IPS-15b (cell line): ENCODE measurements at regions not wholly inside any gene's neighbourhood (a gene's known extent, or its start where the extent isn't known, plus 50 kb on each side); places are given as distances from the start of the nearest gene placed in this dataset.

Experiments
- H3K27me3 ChIP-seq: one replicate; pipeline ENCODE4 v1.6.1; 2013; ENCODE audit warnings: low read length; ENCODE audit not compliant: control insufficient read depth, insufficient read depth
- H3K36me3 ChIP-seq: one replicate; pipeline ENCODE4 v1.6.1; 2013; ENCODE audit warnings: low read length; ENCODE audit not compliant: control insufficient read depth, insufficient read depth
- H3K4me1 ChIP-seq: one replicate; pipeline ENCODE4 v1.6.1; 2013; ENCODE audit warnings: mild to moderate bottlenecking, low read length; ENCODE audit not compliant: control insufficient read depth, insufficient read depth
- H3K4me3 ChIP-seq: one replicate; pipeline ENCODE4 v1.5.1; 2013; ENCODE audit warnings: low read depth, low read length
- H3K9ac ChIP-seq: one replicate; pipeline ENCODE4 v1.6.1; 2013; ENCODE audit warnings: low read depth, mild to moderate bottlenecking, low read length
- H3K9me3 ChIP-seq: one replicate; pipeline ENCODE4 v1.6.1; 2013; ENCODE audit warnings: mild to moderate bottlenecking, low read length; ENCODE audit not compliant: control insufficient read depth, insufficient read depth

DNA sequence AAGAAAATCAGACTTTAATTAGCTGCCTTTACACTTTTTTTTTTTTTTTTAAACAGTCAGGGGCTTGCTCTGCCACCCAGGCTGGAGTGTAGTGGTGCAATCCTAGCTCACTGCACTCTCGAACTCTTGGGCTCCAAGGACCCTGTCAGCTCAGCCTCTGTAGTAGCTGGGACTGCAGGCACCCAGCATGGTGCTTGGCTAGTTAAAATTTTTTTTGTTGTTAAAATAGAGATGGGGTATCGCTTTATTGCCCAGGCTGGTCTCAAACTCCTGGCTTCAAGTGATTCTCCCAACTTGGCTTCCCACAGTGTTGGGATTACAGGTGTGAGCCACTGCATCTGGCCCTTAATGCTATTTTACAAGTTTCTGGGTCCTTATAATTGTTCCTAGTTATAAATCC is 359.1 kb downstream of the SPRY1 start:
- H3K27me3 ChIP-seq = no peaks in the 10 kb centered on the region
- no peaks in the 10 kb centered on the region for H3K4me1 ChIP-seq
- no peak overlapping the region for H3K4me3 ChIP-seq

DNA sequence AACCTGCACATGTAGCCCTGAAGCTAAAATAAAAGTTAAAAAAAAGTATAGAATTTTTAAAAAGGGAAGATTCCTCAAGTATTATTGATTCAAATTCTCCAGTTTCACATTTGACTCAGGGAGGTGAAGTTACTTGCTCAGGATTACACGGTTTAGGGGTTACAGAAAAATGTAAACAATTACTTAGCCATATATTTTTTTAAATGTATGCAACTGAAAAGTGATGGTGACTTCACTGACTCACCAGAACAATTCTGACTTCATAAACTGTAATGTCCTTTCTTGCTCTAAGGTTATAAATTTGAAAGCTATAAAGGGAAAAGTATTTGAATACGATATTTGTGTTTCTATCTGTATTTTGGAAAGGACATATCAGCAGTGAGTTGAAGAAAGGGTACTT is 371.2 kb downstream of the SPRY1 start:
- no peaks in the 10 kb centered on the region for H3K27me3 ChIP-seq
- H3K4me3 ChIP-seq = no peak overlapping the region
- no peak overlapping the region for H3K9ac ChIP-seq
- no peaks in the 10 kb centered on the region for H3K9me3 ChIP-seq
- H3K36me3 ChIP-seq = no peaks in the 10 kb centered on the region
- H3K4me1 ChIP-seq = no peaks in the 10 kb centered on the region

More for the DNA sequence above, 359.1 kb downstream of the SPRY1 start:
- Histone ChIP-seq H3K36me3 (no peaks in the 10 kb centered on the region), H3K9ac (no peak overlapping the region), H3K9me3 (no peaks in the 10 kb centered on the region)

DNA sequence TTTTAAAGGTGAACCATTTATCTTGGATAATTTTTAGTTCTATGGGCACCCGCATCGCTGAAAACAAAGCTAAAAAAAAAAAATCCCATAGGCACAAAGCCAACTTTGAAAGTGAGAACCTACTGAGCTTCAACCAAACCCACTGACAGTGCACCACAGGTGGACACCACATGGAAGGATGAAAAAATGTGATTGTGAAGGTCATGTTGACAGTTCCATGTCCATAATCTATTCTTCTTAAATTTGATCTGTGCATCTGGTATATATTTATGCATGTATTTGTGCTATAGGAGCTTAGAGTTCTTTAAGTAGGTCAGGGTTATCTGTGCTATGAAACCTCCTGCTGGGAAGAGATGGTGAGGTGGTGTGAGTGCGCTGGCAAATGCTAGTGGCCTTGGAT is 374.3 kb downstream of the SPRY1 start:
- Histone ChIP-seq H3K4me1 (no peaks in the 10 kb centered on the region), H3K9me3 (no peaks in the 10 kb centered on the region), H3K9ac (no peak overlapping the region)

DNA sequence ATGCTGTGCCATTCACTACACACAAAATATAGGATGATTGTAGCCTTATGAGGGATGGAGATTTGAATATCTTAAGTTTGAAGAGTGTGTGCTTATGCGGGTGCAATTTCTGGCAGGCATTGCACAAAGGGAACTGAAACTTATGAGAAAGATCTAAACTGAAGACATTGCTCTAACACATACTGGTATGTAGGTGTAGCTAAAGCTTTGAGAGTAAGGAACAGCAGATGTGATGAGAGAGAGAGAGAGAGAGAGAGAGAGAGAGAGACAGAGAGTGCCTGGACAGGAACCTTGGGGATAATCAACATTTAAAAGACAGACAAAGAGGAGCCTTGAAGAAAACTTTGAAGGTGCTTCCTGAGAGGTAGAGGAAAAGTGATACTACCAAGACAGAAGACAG is 379.7 kb downstream of the SPRY1 start:
- H3K4me1 ChIP-seq = no peaks in the 10 kb centered on the region
- no peak overlapping the region for H3K9ac ChIP-seq
- H3K4me3 ChIP-seq = no peak overlapping the region

More for the DNA sequence above, 374.3 kb downstream of the SPRY1 start:
- no peak overlapping the region for H3K4me3 ChIP-seq
- no peaks in the 10 kb centered on the region for H3K36me3 ChIP-seq
- no peaks in the 10 kb centered on the region for H3K27me3 ChIP-seq

DNA sequence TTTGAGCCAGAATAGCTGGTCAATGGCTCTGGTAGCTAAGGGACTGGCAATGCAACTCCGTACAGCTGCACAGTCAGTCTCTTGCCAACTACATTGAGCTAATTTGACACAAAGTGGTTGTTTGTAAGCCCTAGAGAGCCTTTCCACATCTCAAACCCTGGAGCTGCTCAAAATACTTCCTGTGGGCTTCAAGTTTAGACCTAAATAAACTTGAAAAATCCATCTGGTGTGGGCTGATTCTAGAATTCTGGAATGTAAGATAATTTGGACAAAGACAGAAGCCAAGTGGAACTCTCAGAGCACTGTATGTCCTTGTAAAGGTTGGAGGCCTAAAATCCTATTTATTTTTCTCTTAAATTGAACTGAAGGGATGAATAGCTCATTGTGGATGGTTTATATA is 380.8 kb downstream of the SPRY1 start:
- Histone ChIP-seq H3K9ac (no peak overlapping the region), H3K9me3 (no peaks in the 10 kb centered on the region), H3K4me1 (no peaks in the 10 kb centered on the region), H3K4me3 (no peak overlapping the region), H3K27me3 (no peaks in the 10 kb centered on the region), H3K36me3 (no peaks in the 10 kb centered on the region)

More for the DNA sequence above, 379.7 kb downstream of the SPRY1 start:
- Histone ChIP-seq H3K27me3 (no peaks in the 10 kb centered on the region), H3K36me3 (no peaks in the 10 kb centered on the region), H3K9me3 (no peaks in the 10 kb centered on the region)

DNA sequence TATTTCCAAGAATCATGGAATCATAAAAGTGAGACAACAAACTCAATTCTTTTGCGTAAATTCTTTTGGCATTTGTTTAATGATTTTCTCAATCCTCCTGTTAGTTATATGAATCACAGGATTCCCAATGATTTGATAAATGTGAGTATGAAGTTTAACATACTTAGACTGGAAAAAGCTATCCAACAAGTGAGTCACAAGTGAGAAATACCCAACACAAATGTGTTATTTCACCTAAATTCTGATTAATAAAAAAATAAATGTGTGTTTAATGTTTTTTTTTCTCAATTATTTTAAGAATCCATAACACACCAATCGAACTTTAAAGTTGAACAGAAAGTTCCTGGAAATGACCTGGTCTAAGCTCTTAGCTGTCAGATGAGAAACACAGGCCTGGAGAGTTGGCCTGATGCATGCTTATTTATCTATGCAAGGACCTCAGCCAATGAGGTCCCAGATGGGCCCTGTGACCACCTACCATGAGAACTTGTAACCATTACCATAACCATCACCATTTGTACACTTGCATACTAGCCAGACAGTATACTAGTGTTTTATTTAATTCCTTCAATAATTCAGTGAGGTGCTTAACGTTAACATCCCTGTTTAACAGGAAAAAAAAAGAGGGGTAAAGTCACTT is 386.7 kb downstream of the SPRY1 start:
- H3K9ac ChIP-seq = no peak overlapping the region
- H3K27me3 ChIP-seq = no peaks in the 10 kb centered on the region

DNA sequence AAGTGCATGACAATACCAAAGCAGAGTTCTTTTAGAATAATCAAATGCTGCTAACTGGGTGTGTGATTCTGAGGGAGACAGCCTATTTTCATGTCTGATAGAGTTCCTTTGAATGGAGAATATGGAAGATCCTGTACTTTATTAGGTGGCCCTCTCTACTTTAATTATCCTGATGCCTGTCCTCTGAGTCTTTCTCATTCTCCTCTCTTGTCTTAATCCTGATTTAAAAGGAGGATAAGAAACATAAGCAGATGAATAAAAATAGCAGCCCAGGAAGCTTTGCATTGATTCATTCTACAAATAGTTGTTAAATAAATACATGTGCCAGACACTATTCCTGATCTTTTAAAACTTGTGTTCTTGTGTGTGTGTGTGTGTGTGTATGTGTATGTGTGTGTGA is 387.3 kb downstream of the SPRY1 start:
- Histone ChIP-seq H3K36me3 (no peaks in the 10 kb centered on the region), H3K9ac (no peak overlapping the region), H3K4me3 (no peak overlapping the region), H3K4me1 (peaks cover 5% of the 10 kb centered on the region), H3K27me3 (no peaks in the 10 kb centered on the region), H3K9me3 (no peaks in the 10 kb centered on the region)

More for the DNA sequence above, 386.7 kb downstream of the SPRY1 start:
- H3K9me3 ChIP-seq = no peaks in the 10 kb centered on the region
- H3K36me3 ChIP-seq = no peaks in the 10 kb centered on the region
- H3K4me1 ChIP-seq = peaks cover 5% of the 10 kb centered on the region
- H3K4me3 ChIP-seq = no peak overlapping the region

DNA sequence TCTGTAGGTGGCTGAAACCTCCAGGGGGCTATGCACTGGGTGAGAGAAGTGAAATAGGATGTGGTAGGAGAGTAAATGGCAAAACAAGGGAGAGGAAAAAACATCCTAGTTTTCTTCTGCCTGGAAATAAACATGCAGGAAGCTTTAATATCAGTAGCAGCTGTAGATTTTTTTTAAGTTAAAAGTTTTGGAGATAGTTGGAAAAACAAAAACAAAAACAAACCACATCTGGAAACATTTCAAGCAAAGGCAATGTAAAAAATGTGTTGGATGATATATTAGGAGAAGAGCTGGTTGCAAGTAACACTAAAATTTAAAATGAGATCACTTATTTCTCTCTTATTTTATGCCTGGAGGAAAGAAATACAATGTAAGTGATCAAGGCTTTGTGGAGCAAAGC is 388.0 kb downstream of the SPRY1 start:
- Histone ChIP-seq H3K27me3 (no peaks in the 10 kb centered on the region), H3K4me1 (peaks cover 5% of the 10 kb centered on the region), H3K9ac (no peak overlapping the region), H3K9me3 (no peaks in the 10 kb centered on the region), H3K4me3 (no peak overlapping the region), H3K36me3 (no peaks in the 10 kb centered on the region)

DNA sequence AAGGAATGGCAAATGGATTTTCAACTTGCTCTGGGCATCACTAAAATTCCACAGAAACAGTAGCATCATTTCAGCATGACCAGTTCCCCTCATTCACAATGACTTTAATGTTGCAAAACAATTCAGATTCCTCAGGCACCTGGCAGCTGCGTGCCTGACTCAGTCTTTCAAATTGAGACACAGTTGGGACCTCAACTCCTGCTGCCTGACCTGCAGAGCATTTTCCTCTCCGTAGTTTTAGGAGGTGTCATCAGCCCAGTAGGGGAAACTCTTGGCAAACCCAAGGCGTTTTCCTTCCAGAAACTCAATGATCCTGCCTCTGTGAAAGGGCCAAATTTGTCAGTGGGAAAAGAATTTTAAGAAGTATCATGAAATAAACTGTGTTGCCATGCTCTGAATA is 388.9 kb downstream of the SPRY1 start:
- Histone ChIP-seq H3K9me3 (no peaks in the 10 kb centered on the region), H3K4me1 (peaks cover 5% of the 10 kb centered on the region), H3K36me3 (no peaks in the 10 kb centered on the region), H3K4me3 (no peak overlapping the region), H3K9ac (no peak overlapping the region), H3K27me3 (no peaks in the 10 kb centered on the region)

DNA sequence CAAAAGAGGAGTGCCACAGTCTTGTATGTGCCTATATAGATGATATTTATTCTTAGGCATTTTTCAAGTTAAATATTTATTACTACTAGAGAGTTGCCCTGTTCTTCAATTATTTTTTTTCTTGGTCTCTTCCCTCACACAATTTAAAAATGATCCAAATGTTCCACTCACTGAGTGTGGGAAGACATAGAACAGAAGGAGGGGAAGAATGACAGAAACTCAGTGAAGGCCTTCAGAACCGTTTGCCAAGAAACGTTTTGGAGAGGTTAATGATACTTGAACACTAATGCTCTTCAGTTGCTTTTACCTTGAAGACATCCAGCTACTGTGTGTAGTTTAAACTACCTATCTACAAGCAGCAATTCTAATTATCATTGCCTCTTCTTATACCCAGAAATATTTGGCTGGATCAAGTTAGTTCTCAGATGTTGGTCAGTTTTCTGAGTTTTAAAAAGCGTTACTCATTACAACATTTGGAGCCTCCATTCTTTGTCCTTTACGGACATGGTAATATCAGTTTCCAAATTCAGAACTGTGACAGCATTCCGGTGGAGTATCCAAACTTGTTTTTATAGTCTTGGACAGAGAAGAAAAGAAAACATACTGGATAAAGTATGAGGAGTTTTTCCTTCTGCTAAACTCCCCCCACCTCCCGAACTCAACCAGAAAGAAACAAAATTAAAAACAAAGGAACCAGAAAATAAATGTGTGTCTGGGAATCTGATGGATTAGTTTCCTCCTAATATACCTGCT is 389.7 kb downstream of the SPRY1 start:
- no peak overlapping the region for H3K9ac ChIP-seq

DNA sequence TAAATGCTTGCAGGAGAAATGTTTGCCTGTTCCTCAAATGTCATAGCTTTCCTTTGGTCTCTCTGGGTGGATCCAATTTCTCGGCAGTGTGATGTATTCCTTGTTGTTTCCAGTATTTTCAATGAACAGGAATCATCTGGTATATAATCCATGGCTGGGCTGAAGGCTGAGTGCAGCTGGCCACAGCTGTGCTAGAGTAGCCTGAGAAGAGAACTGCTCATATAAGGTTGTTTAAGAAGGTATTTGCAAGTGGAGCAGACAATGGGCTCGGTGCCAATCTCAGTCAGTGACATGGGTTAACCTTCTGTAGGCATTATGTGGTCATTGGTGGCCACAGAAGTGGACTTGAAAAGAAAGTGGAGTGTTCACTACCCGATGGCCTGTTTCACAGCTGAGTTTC is 390.3 kb downstream of the SPRY1 start:
- Histone ChIP-seq H3K27me3 (no peaks in the 10 kb centered on the region), H3K4me1 (peaks cover 5% of the 10 kb centered on the region), H3K4me3 (no peak overlapping the region), H3K9me3 (no peaks in the 10 kb centered on the region), H3K36me3 (no peaks in the 10 kb centered on the region), H3K9ac (no peak overlapping the region)

More for the DNA sequence above, 389.7 kb downstream of the SPRY1 start:
- Histone ChIP-seq H3K36me3 (no peaks in the 10 kb centered on the region), H3K9me3 (no peaks in the 10 kb centered on the region), H3K4me1 (peaks cover 5% of the 10 kb centered on the region), H3K4me3 (no peak overlapping the region), H3K27me3 (no peaks in the 10 kb centered on the region)

DNA sequence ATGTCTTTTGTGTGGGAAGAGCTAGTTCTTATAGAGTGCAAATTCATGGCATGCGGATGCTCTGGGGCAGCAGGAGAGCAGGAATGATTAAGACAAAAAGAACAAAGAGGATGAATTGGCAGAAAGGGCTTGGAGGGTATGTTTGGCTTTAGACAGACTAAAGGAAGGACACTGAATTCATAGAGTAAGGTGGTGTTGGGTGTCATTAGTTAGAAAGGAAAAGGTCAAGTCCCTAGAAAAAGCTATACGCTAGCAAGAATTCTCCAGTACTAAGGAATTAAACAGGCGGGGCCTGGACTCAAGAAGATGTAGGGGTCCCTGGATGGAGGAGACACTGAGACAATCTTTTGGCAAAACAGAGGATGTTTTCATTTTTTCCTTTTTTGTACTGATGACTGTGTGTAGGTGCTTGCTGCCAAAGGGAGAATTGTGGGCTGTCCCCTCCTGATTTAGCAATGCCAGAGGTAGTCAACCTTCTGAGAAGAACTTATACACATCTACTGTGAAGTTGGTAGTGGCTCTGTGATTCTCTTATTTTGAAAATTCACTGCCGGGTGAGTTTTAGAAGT is 391.0 kb downstream of the SPRY1 start:
- peaks cover 5% of the 10 kb centered on the region for H3K4me1 ChIP-seq
- no peaks in the 10 kb centered on the region for H3K9me3 ChIP-seq
- no peaks in the 10 kb centered on the region for H3K27me3 ChIP-seq
- no peak overlapping the region for H3K4me3 ChIP-seq
- H3K9ac ChIP-seq = no peak overlapping the region
- no peaks in the 10 kb centered on the region for H3K36me3 ChIP-seq
